Hematopoietic multipotent progenitor cell (in vitro differentiated cells): ENCODE measurements at regions not wholly inside any gene's neighbourhood (a gene's known extent, or its start where the extent isn't known, plus 50 kb on each side); places are given as distances from the start of the nearest gene placed in this dataset.

ENCODE experiments used
- DNase-seq, 3 donors: peaks; one replicate each; pipeline ENCODE4 v3.0.0-alpha.2; 2011 to 2015; ENCODE audit warnings: low read depth in 2 of 3, low spot score in 2 of 3

DNA sequence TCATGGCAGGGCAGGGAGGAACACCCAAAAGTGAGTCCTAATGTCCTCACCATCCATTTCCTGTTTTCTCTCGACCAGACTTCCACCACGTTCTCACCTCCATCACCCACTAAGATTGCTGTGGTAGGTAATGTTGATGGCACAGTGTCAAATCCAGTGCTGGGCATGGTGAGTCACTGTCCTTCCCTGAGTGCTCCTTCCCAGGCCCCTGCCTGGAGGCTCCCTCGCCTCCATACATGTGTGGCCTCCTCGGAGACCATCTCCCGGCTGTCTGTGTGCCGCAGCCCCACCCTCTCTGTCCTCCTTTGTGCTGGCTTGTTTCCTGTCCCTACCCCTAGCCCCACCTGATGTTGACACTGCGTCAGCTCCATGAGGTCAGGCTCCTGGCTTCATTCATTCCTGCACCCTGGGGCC lies 177.5 kb downstream of the SYK start:
- DNase-seq = no peak

DNA sequence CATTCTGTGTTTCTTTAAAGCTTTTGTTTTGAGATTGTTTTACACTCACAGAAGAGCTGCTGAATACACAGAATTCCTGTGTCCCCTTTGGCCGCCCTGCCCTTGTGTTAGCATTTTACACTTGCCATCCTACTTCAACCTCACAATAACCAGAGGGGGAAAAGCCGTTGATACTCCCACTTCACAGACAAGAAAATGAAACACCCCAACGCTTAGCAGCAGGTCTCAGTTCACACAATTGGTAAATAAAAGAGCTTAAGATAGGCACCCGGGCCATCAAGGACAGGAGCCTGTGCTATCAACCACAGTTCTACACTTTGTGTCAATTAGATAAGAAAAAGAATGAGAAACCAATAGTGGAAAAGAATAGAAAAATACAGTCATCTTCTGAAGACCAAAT lies 178.0 kb downstream of the SYK start:
- DNase-seq = no peak

DNA sequence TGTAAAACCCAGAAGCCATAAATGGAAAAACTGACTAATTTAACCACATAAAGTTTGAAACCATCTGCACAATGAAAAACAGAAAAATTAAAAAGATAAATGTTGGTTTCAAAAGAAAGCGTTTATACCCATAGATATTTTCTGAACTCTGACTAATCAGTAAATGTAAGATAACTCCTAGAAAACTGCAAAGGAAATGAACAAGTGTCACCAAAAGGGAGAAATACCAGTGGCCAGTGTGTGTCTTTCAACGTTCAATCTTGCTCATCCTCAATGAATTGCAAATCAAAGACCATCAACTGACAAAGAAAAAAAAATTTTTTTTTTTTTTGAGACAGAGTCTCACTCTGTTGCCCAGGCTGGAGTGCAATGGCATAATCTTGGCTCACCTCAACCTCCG lies 180.1 kb downstream of the SYK start:
- DNase-seq = no peak

DNA sequence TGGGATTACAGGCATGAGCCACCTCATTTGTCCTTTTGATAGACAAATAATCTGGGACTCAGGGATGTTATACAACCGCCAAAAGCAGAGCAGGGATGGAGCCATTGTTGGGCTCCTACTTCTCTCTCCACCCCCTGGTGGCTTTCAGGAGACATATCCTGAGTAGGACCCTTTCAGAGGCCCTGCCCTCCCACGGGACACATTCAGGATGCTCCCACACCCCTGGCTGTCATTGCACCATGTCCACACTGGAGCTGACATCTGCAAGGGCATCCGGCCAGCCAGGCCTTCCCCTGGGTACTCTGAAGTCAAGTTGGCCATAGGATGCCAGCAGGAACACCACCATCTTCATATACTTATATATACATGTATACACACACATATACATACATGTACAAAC lies 181.8 kb downstream of the SYK start:
- DNase-seq = no peak

DNA sequence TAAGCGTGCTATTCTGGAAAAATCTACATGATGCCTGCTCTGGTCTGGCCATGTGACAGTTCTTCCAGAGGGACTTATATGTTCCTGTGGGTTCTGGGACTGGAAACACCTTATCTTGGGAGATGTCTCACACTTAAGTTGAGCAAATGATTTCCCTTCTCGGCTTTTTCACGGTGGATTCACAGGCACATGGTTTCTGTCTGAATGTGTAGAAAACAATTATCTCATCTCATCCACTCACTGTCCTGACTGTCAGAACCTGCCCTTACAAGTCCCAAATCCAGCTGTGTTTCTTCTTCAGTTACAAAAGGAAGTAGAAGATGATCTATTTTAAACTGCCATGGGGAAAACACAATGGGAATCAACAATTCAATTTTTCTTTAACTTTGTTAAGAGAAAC lies 184.0 kb downstream of the SYK start:
- DNase-seq = no peak

DNA sequence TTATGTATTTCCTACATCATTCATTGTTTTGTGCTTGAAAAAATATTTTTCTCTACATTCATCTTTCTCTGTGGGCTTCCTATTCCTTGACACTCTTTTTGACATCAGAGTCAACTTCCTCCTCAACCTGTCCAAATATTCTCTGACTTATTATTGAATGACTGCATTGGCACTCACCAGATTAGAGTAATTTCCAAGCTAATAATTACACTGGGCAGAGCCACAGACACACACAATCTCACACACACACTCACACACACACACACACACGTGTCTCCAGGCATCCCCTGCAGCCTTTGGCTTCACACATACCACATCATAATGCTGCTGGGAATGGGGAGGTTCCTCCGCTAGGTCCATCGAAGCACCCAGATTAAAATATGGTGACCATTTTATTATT lies 184.5 kb downstream of the SYK start:
- no peak for DNase-seq

DNA sequence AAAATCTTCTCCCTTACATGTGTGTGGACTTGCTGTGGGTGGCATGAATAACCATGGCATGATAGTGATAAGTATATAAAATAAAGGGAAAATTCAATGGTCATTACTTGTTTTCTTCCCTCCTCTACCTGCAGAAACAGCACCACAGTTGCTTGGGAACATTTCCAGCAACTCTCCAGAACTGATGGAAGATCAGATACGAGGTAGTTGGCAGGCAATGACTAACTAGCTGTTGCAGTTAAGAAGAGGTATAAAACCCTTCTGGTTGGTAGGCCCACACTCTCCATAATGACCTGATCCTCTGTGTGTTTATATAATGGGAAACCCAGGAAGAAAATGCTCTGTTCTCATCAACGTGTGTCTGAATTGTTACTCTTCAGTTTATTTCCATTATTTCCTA lies 185.9 kb downstream of the SYK start:
- no peak for DNase-seq

DNA sequence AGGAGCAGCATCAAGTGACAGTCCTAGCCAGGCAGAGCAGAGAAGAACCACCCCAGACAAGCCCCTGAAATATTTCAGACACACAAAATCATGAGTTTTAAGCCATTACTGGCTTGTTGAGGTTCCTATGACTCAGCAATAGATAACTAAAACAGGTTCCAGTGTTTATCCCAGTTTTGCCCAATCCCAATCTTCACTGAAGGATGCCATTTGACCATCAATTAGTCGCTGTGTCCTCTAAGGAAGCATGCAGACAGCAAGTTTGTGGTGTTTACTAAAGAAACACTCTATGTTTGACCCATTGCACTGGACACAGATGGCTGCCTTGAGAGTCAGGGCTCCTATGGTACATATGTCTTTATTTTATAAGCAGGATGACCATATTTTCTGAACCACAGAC lies 186.7 kb downstream of the SYK start:
- no peak for DNase-seq

DNA sequence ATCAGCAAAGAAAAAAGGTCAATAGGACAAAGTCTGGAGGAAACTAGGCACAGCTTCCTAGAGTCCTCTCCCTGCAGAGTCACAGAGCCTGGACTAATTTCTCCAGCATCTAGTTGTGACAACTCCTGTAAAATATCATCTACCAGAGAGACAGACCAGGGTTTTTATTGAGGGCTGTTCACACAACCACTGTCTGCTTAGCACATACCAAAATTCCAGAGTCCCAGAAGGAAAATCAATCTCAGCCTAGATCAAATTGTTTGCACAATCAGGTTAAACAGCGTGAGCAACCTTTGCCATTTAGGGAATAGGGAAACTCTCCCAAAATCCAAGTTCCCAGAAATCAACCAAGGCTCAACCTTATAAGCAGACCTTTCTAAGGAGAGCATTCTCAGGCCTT lies 190.3 kb downstream of the SYK start:
- no peak for DNase-seq

DNA sequence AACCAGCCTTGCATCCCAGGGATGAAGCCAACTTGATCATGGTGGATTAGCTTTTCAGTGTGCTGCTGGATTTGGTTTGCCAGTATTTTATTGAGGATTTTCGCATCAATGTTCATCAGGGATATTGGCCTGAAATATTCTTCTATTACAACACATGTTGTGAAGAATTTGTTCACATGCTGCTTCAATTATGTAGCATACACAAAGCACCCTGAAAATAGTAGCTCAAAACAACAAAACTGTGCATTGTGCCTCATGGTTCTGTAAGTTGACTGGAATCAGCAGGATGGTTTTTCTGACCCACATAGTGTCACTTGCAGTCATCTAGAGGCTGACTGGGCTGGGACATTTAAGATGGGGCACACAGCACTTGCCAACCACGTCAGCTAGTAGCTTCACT lies 193.9 kb downstream of the SYK start:
- DNase-seq = no peak

DNA sequence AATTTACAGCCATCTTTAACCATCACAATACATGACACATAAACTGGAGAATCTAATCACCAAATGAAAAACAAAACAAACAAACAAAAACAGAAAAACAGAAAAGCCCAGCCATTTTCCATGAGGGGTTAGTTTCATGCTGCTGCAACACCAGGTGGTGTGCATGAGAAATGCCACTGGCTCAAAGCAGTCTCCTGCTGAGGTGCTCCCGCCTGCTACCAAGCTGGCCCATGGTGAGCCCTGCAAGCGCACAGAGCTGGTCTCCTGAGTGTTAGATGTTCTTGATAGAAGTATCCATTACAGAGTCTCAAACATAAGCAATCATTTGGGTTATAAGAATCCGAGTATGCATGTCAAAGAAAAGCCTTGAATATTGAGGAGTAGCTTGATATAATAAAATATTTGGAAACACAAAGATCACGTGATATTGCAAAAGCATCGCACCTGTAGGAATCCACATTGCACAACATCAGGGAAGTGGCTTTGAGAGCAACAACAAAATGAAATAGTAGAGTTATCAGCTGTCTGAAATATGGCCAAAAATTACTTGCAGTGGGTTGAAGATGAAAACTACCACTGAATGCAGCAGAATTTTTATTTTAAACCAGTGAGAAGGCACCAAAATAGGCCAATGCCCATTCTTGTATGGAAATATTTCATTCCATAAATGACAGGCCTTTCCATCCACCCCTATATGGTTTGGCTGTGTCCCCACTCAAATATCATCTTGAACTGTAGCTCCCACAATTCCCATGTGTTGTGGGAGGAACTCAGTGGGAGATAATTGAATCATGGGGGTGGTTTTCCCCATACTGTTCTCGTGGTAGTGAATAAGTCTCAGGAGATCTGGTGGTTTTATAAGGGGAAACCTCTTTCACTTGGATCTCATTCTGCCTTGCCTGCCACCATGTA lies 194.8 kb downstream of the SYK start:
- DNase-seq = no peak

DNA sequence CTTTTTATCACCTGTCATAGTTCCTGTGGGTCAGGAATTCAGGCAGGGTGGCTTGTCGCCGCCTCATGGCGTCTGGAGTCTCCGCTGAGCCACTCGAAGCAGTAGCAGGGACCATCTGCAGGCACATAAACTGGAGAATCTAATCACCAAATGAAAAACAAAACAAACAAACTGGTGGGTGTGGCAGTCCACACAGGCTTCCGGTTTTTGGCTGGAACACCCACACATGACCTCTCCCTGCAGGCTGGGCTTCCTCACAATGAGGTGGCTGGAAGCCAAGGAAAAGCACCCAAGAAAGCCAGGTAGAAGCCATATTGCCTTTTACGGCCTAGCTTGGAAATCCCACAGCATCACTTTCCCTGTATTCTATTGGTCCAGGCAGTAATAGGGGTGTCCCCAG lies 197.0 kb downstream of the SYK start:
- no peak for DNase-seq

DNA sequence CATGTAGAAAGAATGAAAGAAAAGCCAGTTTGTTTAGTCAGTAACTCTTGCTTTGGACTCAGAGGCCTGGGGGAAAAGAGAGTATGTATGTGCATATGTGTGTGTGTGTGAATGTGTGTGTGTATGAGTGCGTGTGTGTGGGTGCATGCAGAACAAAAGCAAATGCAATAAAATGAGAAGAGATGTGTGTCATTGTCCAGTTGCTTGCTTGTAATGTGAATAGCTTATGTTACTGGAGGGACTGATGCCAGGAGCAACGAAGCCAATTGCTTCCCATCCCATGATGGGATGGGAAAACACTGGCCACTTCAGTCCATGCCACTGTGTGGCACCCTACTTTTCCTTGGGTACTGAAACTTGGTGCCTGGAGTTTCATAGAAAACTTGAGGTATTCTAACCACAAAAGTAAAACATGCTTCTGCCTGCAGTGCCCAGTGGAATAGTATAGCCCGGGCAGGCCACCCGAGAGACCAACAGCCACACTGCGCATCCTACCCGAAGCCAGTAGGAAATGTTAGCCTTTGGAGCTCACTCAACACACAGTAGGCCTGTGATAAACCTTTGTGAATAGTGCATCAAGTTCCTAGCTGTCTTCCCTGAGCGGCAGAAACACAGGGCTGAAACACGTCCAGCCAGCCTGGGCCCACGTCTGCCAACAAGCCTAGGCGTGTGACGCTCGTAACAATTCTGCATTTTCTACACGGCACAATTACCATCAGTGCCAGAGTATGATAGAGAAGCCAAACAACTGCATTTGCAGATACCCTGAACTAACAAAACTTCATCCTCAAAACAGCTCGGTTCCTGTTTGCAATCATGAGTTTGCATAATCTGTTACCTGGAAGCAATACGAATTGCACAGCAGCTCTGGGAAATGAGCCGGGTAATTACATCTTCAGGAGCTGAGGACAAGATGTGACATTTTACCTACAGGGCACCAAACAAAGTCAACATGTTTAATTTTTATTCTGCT lies 198.1 kb downstream of the SYK start:
- DNase-seq = no peak

DNA sequence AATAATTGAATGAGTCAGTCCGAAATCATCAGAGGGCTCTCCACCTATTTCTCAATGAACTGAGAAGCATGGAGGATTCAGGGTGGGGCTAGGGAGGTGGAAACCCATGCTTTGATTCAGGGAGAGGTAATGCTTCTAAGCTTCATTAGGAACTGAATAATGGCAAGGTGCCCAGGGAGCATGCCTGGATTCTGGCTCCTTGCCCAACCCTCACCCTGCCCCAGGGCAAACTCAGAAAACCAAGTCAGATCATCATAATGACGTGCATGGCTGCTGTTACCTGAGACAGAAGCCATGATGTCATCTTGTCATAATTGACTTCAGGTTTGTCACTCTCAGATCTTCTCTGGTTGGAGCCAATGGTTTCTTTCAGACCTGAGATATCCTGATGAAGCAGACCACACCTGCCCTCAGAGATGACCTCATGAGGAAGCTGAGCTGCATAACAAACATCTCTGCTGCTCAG lies 199.6 kb downstream of the SYK start:
- no peak for DNase-seq

DNA sequence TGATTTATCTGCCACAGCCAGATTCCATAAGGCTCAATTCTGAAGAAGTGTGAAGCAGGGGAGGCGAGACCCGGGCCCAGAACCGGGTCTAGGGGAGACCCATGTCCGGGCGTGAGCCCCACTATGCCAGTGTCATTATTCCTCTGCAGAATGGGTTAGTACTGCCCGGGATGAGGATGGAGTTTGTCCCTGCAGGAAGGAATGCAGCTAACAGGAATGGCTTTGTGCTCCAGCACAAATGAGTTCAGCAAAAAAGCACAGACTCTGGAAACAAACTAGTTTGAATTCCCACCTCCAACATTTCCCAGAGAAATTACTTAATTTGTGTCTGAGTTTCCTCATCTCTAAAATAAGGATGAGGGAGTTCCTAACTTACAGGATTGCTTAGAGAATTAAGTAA lies 202.9 kb downstream of the SYK start:
- DNase-seq = no peak

DNA sequence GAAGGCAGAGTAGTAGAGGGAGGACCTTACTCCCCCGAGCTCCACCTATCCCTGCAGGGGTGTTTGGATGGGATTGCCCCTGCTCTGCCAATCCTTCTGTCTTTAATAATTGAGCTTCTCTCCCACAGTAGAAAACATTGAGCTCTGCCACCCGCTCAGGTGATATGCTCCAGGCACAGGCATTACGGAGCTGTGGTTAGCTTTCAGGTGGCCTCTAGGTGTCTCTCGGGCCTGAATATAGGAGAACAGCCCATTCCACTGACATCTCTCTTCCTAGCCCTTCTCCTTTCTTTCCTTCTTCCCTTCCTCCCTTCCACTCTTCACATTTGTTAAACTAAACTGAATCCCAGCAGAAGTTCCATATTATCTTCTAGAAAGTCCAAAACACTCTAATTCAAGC lies 203.4 kb downstream of the SYK start:
- DNase-seq = no peak

DNA sequence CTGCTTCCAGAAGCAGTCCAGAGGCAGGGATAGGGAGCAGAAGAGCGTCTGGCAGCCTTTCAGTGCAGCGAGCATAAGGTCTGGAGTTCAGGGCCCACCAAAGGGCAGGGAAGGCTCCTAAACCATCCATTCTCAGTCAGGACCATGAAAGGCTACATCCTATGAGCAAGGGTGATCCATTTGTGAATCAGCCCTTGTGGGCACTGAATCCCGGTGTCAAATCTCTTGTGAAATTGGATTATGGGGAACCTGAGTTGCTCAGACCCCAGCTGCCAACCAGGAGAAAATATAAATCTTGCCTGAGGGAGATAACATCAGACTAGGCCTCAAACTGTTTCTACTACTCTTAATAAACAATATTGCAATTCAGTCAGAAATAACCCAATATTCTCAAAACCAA lies 204.4 kb downstream of the SYK start:
- DNase-seq = no peak

DNA sequence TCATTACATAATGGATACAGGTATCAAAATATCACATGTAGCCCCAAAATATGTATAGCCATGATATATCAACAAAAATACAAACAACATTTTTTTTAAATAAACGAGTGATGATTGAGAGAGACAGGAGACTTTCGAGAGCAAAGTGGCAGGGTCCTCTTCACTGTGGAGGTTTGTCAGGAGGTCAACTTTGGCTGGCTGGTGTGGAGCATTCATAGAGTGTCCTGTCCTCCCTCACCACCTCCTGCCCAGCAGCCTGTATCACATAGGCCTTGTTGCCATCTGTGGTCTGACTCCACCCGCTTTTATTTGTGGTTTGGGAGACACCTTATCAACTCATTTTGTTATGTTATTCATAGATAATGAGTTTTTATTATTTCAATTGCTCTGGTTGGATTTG lies 206.9 kb downstream of the SYK start:
- no peak for DNase-seq

DNA sequence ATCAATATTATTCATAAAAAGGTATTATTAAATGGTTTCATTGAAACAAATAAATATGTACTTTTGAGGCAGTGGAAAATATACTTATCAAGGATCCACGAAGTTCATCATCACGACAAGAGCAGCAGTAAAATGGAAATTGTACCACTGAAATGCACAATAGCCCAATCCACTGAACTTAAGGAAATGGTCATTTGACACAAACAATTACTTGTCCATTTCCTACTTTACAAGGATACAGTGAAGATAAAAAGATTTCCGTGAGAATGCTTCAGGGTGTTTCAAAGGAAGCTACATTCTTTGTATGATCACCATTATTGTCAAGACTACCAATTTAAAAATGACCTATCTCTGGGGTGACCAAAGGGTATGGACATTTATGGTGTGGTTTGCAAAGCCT lies 210.3 kb downstream of the SYK start:
- DNase-seq = no peak

DNA sequence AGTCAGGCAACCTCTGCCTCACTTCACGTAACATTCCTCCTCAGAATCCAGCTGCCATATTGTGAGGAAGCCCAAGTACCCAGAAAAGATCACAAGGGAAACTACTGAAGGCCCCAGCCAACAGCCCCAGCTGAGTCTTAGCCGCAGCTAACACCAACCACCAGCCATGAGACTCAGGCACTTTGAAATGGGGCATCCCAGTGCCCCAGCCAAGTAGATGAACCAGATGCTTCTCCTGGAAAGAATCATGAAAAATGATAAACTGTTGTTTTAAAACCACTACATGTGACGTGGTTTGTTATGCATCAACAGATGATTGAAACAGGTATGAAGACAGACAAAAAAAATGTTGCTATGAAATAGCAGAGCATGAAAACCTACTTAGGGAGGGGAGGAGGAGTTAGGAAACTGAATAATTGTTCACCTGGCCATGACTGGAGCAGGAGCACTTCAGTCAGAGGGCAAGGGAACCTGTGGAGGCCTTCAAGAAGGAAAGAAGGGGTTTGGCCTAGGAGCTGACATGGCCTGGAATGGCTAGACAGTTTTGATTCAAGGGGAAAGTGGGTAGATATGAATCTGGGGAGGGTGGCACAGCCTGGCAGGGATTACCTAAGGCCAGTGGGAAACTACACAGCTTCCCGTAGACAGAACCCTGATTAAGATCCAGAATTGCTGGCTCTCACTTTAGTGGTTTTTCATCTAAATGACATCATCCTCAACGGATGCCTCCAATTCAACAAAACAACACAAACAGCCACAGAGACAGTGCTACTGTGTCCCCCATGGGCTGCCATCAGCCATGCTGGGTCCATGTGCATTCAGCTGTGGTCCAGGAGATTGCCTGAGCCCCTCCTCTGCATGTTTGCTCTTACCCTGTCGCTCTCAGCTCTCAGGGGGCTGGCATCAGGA lies 211.6 kb downstream of the SYK start:
- DNase-seq = no peak

DNA sequence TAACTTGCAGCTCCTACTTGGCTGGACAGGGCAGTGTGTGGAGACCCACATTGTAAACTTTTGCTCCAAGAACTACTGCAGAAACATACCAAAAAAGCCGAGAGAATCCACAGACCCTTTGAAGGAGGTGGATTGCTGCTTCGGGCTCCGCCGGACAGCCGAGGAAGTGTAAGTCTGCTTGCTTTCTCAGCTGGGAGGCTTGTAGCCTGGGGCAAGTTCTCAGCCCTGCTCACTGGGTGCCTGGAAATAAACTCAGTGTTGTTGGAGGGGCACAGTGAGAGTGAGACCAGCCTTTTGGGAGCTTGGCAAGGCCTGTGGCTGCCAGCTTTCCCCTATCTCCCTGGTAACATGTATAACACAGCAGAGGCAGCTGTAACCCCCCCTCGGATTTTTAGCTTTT lies 215.6 kb downstream of the SYK start:
- no peak for DNase-seq
